ENCODE measurements at regions not wholly inside any gene's neighbourhood (a gene's known extent, or its start where the extent isn't known, plus 50 kb on each side); places are given as distances from the start of the nearest gene placed in this dataset.

- TF ChIP-seq CTCF (conservative IDR thresholded peaks at IDR 0.05) (no peak), EZH2 (IDR thresholded peaks at IDR 0.05; ENCODE audit: low read depth) (no peak)
Measured at GRCh38 chr17:70825321-70826125, 656.2 kb downstream of the KCNJ2 start.

Measured in PC-9 (cell line).